Trophoblast cell (in vitro differentiated cells and primary cell): ENCODE measurements at regions not wholly inside any gene's neighbourhood (a gene's known extent, or its start where the extent isn't known, plus 50 kb on each side); places are given as distances from the start of the nearest gene placed in this dataset.

Experiments
- DNase-seq, 2 donors: peaks; one replicate each; pipeline ENCODE4 v3.0.0-alpha.2; 2016
- H2AFZ ChIP-seq: 2 replicates; pipeline ENCODE4 v1.6.1; 2013; ENCODE audit warnings: low read length, moderate library complexity, mild to moderate bottlenecking; ENCODE audit not compliant: insufficient read depth, poor library complexity
- H2AK5ac ChIP-seq: 2 replicates; pipeline ENCODE4 v1.6.1; 2013; ENCODE audit warnings: mild to moderate bottlenecking, low read length
- H2BK120ac ChIP-seq: 2 replicates; pipeline ENCODE4 v1.6.1; 2013; ENCODE audit warnings: low read length, mild to moderate bottlenecking, moderate library complexity; ENCODE audit not compliant: insufficient read depth, poor library complexity
- H2BK12ac ChIP-seq: 2 replicates; pipeline ENCODE4 v1.6.1; 2013; ENCODE audit warnings: mild to moderate bottlenecking, low read length, moderate library complexity
- H2BK5ac ChIP-seq: 2 replicates; pipeline ENCODE4 v1.6.1; 2013; ENCODE audit warnings: low read length, low read depth, moderate library complexity, mild to moderate bottlenecking; ENCODE audit not compliant: poor library complexity
- H3K14ac ChIP-seq: 2 replicates; pipeline ENCODE4 v1.6.1; 2013; ENCODE audit warnings: mild to moderate bottlenecking, low read length
- H3K18ac ChIP-seq: 2 replicates; pipeline ENCODE4 v1.6.1; 2013; ENCODE audit warnings: mild to moderate bottlenecking, low read length
- H3K23ac ChIP-seq: 2 replicates; pipeline ENCODE4 v1.6.1; 2013; ENCODE audit warnings: low read length
- H3K27ac ChIP-seq: 2 replicates; pipeline ENCODE4 v1.5.1; 2013; ENCODE audit warnings: low read depth, mild to moderate bottlenecking, inconsistent platforms, low read length, moderate library complexity
- H3K27me3 ChIP-seq: 2 replicates; pipeline ENCODE4 v1.6.1; 2013; ENCODE audit warnings: inconsistent platforms, mild to moderate bottlenecking, low read length, moderate library complexity; ENCODE audit not compliant: insufficient read depth
- H3K36me3 ChIP-seq, 2 experiments: 1 replicate in 1 of 2; 2 replicates in 1 of 2; pipeline ENCODE4 v1.6.1; 2013; ENCODE audit warnings: low read length in 2 of 2, mild to moderate bottlenecking in 2 of 2, moderate library complexity in 1 of 2; ENCODE audit not compliant: insufficient read depth in 2 of 2, control insufficient read depth in 1 of 2
- H3K4ac ChIP-seq: 2 replicates; pipeline ENCODE4 v1.6.1; 2013; ENCODE audit warnings: low read depth, mild to moderate bottlenecking, low read length, moderate library complexity
- H3K4me1 ChIP-seq, 2 experiments: 1 replicate in 1 of 2; 2 replicates in 1 of 2; pipeline ENCODE4 v1.6.1; 2013; ENCODE audit warnings: low read length in 2 of 2, mild to moderate bottlenecking in 2 of 2, moderate library complexity in 1 of 2; ENCODE audit not compliant: insufficient read depth in 2 of 2, control insufficient read depth in 1 of 2
- H3K4me2 ChIP-seq: 2 replicates; pipeline ENCODE4 v1.6.1; 2013; ENCODE audit warnings: inconsistent platforms, mild to moderate bottlenecking, low read length, moderate library complexity
- H3K4me3 ChIP-seq: 2 replicates; pipeline ENCODE4 v1.5.1; 2013; ENCODE audit warnings: mild to moderate bottlenecking, low read depth, low read length, inconsistent platforms
- H3K79me1 ChIP-seq: one replicate; pipeline ENCODE4 v1.6.1; 2013; ENCODE audit warnings: low read length
- H3K79me2 ChIP-seq: 2 replicates; pipeline ENCODE4 v1.6.1; 2013; ENCODE audit warnings: low read length, mild to moderate bottlenecking; ENCODE audit not compliant: control insufficient read depth, insufficient read depth, poor library complexity
- H3K9ac ChIP-seq: 2 replicates; pipeline ENCODE4 v1.6.1; 2013; ENCODE audit warnings: mild to moderate bottlenecking, low read length
- H3K9me3 ChIP-seq: 2 replicates; pipeline ENCODE4 v1.6.1; 2013; ENCODE audit warnings: low read depth, mild to moderate bottlenecking, control low read depth, inconsistent platforms, low read length; ENCODE audit not compliant: insufficient read depth
- H4K12ac ChIP-seq: 2 replicates; pipeline ENCODE4 v1.6.1; 2013; ENCODE audit warnings: low read depth, mild to moderate bottlenecking, low read length, moderate library complexity
- H4K8ac ChIP-seq: 2 replicates; pipeline ENCODE4 v1.6.1; 2013; ENCODE audit warnings: low read depth, mild to moderate bottlenecking, low read length, moderate library complexity
- H4K91ac ChIP-seq: one replicate; pipeline ENCODE4 v1.6.1; 2013; ENCODE audit warnings: low read depth, mild to moderate bottlenecking, low read length, moderate library complexity
- WGBS: extraction: QIAGEN DNeasy Blood & Tissue Kit; methylation state at CpG from one replicate; pipeline ENCODE4 v1.1.7; 2013; ENCODE audit warnings: missing lambda C conversion rate; ENCODE audit not compliant: insufficient read length, insufficient coverage; ENCODE audit errors: extremely low coverage; 5-methylcytosine and 5-hydroxymethylcytosine counted together

GRCh38 chr4:79645942-79646341 is 237.9 kb upstream of the GK2 start:
- Histone ChIP-seq H3K23ac (no peak overlapping the region), H3K18ac (no peak overlapping the region), H2BK120ac (no peak overlapping the region), H4K8ac (no peak overlapping the region), H3K4ac (no peak overlapping the region), H2AK5ac (no peak overlapping the region), H4K91ac (no peak overlapping the region), H2AFZ (no peak overlapping the region), H2BK12ac (no peak overlapping the region), H3K9ac (no peak overlapping the region), H3K79me2 (no peaks in the 10 kb centered on the region), H3K4me3 (no peak overlapping the region), H3K27ac (no peak overlapping the region), H2BK5ac (no peak overlapping the region), H3K14ac (no peak overlapping the region), H3K27me3 (no peaks in the 10 kb centered on the region), H3K4me2 (no peak overlapping the region), H3K9me3 (no peaks in the 10 kb centered on the region), H4K12ac (no peak overlapping the region), H3K36me3 (no peaks in the 10 kb centered on the region), H3K4me1 (no peaks in the 10 kb centered on the region), H3K79me1 (no peaks in the 10 kb centered on the region)
- WGBS: no CpG with 5 or more reads among the region's 2 CpGs
- DNase-seq: no peak

GRCh38 chr4:79638735-79639134 is 230.7 kb upstream of the GK2 start:
- no peaks in the 10 kb centered on the region for H3K9me3 ChIP-seq
- WGBS: 100% methylated on average over 1 of the region's 1 CpG
- no peak overlapping the region for H2AK5ac ChIP-seq
- no peak for DNase-seq
- no peak overlapping the region for H3K4me2 ChIP-seq
- H3K18ac ChIP-seq: no peak overlapping the region
- no peak overlapping the region for H3K4ac ChIP-seq
- no peak overlapping the region for H3K4me3 ChIP-seq
- H3K27me3 ChIP-seq: no peaks in the 10 kb centered on the region
- H3K27ac ChIP-seq: no peak overlapping the region
- H3K14ac ChIP-seq: no peak overlapping the region
- no peak overlapping the region for H3K9ac ChIP-seq
- H2AFZ ChIP-seq: no peak overlapping the region
- H2BK12ac ChIP-seq: no peak overlapping the region
- H3K79me2 ChIP-seq: no peaks in the 10 kb centered on the region
- no peak overlapping the region for H2BK120ac ChIP-seq
- no peak overlapping the region for H2BK5ac ChIP-seq
- H3K36me3 ChIP-seq: no peaks in the 10 kb centered on the region
- no peak overlapping the region for H3K23ac ChIP-seq
- H4K8ac ChIP-seq: no peak overlapping the region
- no peaks in the 10 kb centered on the region for H3K4me1 ChIP-seq
- no peak overlapping the region for H4K91ac ChIP-seq
- H3K79me1 ChIP-seq: no peaks in the 10 kb centered on the region
- H4K12ac ChIP-seq: no peak overlapping the region

DNA sequence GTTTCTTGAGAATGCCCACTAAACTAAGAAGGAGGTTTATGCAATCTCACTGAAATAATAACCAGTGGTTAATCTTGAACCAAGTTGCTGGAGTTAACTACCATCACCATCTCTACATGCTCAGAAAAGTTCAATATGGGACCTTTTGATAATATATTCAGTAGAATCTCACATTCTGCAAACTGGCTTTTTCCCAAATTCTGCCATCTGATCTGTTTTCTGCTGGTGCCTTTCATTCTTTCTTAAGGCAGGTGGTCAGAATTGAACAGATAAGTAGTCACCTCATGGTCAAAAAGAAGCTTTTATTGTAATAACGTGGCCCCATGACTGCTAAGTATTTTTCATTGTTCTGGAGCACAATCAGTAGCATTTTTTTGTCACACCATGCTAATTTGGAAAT is 229.0 kb upstream of the GK2 start:
- H3K18ac ChIP-seq: no peak overlapping the region
- H3K23ac ChIP-seq: no peak overlapping the region
- no peak overlapping the region for H4K12ac ChIP-seq
- H3K9ac ChIP-seq: no peak overlapping the region
- no peak overlapping the region for H3K4ac ChIP-seq
- H3K79me2 ChIP-seq: no peaks in the 10 kb centered on the region
- no peak overlapping the region for H2BK120ac ChIP-seq
- no peak overlapping the region for H2AFZ ChIP-seq
- H2AK5ac ChIP-seq: no peak overlapping the region
- no peaks in the 10 kb centered on the region for H3K36me3 ChIP-seq
- no peaks in the 10 kb centered on the region for H3K79me1 ChIP-seq
- no peak overlapping the region for H4K91ac ChIP-seq
- no peak overlapping the region for H3K14ac ChIP-seq
- WGBS: no CpG with 5 or more reads among the region's 1 CpG
- no peak overlapping the region for H2BK5ac ChIP-seq
- H3K9me3 ChIP-seq: no peaks in the 10 kb centered on the region
- H3K27me3 ChIP-seq: no peaks in the 10 kb centered on the region
- H3K4me1 ChIP-seq: no peaks in the 10 kb centered on the region
- H2BK12ac ChIP-seq: no peak overlapping the region
- H3K27ac ChIP-seq: no peak overlapping the region
- H3K4me2 ChIP-seq: no peak overlapping the region
- no peak overlapping the region for H3K4me3 ChIP-seq
- no peak overlapping the region for H4K8ac ChIP-seq
- no peak for DNase-seq

DNA sequence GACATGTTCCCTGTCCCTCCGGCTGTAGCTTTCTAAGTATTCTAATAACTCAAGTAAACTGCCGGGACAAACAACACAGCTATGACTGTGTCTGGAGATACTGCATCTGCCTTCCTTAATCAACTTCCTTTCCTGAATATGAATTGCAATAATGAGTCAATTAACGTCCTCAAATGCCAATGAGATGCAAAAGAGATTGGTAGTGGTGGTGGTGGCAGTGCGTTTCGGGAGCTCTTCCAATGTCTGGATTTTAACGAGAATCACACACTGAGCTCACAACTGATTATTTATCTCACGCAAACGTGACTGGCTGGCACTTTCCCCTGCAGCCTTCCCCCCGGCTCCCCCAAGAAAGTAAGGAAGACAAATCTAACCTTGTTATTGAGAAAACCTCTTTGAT is 226.1 kb upstream of the GK2 start:
- Histone ChIP-seq H2BK5ac (no peak overlapping the region), H3K4me2 (no peak overlapping the region), H2AK5ac (no peak overlapping the region), H4K12ac (no peak overlapping the region), H3K23ac (no peak overlapping the region), H3K79me1 (no peaks in the 10 kb centered on the region), H4K91ac (no peak overlapping the region), H2BK120ac (no peak overlapping the region), H3K14ac (no peak overlapping the region), H2BK12ac (no peak overlapping the region), H3K9me3 (no peaks in the 10 kb centered on the region), H4K8ac (no peak overlapping the region), H3K79me2 (no peaks in the 10 kb centered on the region), H3K4me3 (no peak overlapping the region), H3K18ac (no peak overlapping the region), H3K27ac (no peak overlapping the region), H3K27me3 (no peaks in the 10 kb centered on the region), H3K4me1 (no peaks in the 10 kb centered on the region), H3K4ac (no peak overlapping the region), H2AFZ (no peak overlapping the region), H3K9ac (no peak overlapping the region), H3K36me3 (no peaks in the 10 kb centered on the region)
- no CpG with 5 or more reads among the region's 9 CpGs for WGBS
- no peak for DNase-seq
